ENCODE measurements at regions not wholly inside any gene's neighbourhood (a gene's known extent, or its start where the extent isn't known, plus 50 kb on each side); places are given as distances from the start of the nearest gene placed in this dataset.

- TF ChIP-seq CTCF (IDR thresholded peaks at IDR 0.05), result no peak
- TF ChIP-seq EZH2 (IDR thresholded peaks at IDR 0.05; ENCODE audit: borderline replicate concordance, insufficient read depth, low read depth, low read length, poor library complexity, severe bottlenecking), result no peak
Observed at GRCh38 chrX:73992019-73992418, 139.5 kb upstream of the XIST start.
